SW480 (cell line): ENCODE measurements at regions not wholly inside any gene's neighbourhood (a gene's known extent, or its start where the extent isn't known, plus 50 kb on each side); places are given as distances from the start of the nearest gene placed in this dataset.
"Not testable (repeated sequence)": the region's sequence is repeated elsewhere in the genome, so short reads cannot be mapped to it uniquely, and the experiment has no call there.

ENCODE experiments used
- DNase-seq: peaks from one replicate; pipeline ENCODE4 v3.0.0-alpha.2; 2016; ENCODE audit warnings: low spot score

DNA sequence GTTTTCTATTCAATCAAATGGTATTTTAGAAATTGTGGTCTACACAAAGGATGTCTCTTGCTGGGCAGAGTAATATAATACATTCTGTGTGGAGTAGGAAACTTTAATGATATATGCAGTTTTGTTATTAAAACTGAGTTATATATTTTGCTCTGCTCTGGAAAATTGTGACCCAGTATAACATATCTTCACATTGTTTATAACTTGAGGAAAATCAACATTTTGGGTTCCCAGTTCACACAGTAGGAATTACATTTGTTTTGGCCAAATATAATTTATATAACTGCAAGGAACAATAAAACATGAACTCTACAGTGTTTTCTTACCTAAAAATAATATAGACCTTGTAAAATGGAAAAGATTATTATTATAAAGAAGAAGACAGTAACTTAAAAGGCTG, 372.4 kb downstream of the OSR1 start:
- no peak for DNase-seq

DNA sequence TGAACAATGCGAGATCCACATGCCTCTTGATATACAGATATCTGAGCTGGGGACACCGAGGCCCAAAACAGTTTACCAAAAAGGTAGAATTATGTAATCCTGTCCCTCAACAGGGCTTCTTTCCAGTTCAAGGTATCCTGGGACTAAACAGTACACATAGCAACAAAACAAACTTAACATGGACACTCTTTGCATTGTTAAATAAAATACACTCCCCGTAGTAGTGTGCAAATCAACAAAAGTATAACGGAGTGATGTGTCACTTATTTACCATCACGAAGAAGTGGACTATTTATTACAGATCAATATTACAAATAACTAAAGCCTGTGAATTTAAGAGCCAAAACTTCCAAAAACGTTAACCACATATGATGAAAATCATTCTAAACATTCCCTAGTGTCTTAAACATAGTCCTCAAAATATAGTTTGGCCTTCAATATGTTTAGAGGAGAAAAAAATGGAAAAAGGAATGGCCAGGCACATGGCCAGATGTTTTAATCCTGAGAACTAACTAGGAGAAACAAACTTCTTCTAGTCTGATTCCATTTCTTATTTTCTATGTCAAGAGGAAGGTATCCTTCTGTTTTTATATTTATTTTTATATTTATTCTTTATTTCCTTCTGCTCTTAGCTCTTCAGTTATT, 377.5 kb downstream of the OSR1 start:
- DNase-seq: no peak

DNA sequence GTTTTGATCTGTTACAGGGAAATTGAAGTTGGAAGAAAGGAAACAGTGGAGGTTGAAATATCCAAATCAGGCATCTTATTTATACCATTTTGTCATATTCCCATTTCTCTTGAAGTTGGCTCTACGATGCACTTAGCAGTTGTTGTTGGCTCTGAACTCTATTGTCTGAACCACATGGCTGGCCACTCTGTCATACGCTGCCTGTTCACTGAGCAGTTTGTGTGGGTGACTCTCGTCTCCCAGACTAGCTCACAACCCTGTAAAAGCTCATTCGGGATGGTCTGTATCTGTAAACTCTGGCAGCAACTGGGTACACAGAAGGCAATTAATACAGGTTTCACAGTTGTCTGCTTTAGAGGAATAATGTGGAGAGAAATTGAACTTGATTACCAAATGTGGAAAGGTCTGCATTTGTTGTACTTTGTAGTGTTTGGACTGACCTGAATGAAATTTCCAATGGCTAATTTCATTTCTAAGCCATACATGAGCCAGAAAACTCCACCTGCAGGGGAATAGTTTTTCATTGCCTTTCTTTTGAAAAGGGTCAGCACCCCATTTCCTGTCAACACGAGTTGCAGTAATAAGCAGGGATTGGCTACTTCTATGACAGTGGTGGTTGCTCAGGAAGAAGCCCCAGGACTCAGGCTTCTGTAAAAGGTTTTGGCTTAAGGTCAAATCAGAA, 378.2 kb downstream of the OSR1 start:
- DNase-seq: no peak

- DNase-seq: no peak
Observed at GRCh38 chr2:18977409-18977808, 381.0 kb downstream of the OSR1 start.

DNA sequence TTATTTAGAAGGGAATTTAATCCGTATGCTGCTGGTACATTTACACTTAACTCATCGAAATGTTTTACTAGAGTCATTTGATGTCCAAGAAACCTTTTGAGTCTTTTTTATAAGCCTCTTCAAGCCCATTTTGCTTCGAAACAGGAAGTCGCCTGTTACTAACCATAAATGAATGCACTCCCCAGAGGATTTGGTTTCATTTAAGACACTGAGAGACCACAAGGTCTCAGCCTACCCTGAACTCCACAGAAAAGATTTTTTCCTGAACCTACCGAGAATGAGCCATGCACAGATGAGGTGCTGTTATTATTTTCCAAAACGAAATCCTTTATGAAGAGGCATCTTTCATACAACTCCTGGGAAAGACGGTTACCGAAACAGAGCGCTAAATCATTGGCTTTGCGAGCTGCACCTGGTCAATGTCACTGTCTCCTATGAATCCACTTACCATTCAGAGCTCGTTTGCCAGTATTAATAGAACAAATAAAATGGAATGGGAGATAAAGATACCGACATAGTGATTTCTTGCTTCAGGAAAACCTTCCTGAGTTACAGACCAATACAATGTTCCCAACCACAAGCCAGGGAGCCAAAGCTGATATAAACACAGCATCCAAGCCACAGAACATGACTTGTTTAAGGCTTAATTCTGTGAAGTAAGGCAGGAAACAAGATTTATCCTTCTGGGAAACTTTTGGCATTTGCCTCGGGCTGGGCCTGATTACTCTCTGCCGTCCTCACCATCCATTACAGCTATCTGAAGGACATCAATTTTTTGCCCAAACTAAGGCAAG, 382.1 kb downstream of the OSR1 start:
- no peak for DNase-seq

DNA sequence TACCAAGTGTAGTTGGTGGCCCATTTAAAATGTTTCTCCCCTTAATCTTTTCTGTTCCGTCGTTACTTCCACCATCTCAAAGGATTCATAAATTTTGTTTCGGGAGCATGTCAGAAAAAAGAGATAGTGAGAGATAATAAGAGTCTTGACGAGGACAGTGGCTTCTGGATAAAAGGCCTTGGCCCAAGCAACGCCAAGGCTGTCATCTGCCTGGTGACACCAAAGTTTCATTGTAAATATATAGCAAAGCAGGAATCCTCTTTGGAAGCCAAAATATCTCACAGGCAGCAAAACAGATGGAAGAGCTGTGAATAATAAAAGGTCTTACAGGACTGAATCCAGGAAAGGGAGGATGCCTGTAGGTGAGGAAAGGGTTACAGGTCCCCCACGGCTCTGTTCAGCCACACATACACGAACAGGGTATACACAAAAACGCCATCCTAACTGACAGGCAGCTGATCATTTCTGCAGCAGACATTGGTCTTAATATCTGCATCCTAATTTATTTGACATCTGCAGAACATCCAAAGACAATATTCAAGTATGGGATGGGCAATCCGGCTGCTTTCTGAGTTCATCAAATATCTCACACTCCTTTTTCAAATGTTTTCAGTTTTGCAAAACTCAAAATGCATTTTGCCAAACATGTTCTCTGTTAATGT, 382.8 kb downstream of the OSR1 start:
- no peak for DNase-seq

- peak; percentile 11 for DNase-seq
Observed at GRCh38 chr2:18971628-18972027, 382.3 kb upstream of the NT5C1B start.

DNA sequence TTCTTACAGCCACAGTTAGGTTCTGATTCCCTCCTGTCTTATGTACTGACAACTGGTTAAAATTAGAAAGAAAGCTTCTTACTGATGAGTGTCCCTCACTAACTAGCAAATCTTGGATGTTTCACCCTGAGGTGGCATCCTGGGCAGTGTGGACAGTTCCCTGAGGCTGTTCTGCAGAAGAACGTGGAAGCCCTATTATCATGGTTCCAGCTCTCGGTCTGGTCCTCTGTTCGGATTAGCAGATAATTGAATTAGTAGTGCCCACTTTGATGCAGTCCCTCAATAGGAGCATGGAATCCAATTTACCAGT, 381.7 kb upstream of the NT5C1B start:
- DNase-seq: no peak

- DNase-seq: no peak
Observed at GRCh38 chr2:18966131-18966530, 376.8 kb upstream of the NT5C1B start.

GRCh38 chr2:18963739-18964256, 374.4 kb upstream of the NT5C1B start:
- not testable (repeated sequence) for DNase-seq

GRCh38 chr2:18961991-18962421, 372.6 kb upstream of the NT5C1B start:
- DNase-seq: no peak

DNA sequence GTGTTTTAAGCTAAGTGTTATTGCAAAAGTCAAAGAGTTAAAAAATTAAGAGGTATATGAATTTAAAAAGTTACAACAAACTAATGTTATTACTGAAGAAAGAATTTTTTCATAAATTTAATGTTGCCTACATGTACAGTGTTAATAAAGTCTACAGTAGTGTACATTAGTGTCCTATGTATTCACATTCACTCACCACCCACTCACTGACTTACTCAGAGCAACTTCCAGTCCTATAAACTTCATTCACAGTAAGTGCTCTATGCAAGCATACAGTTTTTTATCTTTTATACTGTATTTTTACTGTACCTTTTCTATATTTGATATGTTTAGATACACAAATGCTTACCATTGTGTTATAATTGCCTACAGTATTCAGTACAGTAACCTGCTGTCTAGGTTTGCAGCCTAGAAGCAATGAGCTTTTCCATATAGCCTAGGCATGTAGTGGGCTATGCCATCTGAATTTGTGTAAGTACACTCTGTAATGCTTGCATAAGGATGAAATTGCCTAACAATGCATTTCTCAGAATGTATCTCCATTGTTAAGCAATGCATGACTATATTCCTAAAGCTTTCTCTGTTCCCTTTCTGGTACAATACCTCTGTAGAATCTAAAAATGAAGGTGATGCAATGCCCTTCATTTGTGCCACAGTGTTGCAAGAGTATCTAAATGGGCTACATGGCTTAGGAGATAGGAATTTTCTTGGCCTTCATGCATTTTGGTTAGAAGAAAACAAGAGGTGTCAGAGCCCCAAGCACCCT, 370.8 kb upstream of the NT5C1B start:
- DNase-seq: no peak

DNA sequence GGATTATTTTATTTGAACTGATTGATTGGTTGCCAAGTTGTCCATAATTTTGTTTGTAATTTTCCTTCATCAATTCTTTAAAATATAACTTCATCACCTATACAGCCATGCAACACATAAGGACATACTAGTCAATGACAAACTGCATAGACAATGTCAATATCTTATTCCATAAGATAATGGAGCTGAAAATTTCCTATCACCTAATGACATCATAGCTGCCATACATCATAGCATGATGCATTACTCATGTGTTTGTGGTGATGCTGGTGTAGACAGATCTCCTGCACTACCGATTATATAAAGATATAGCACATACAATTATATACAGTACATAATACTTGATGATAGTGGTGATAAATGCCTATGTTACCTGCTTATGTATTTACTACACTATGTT, 369.8 kb upstream of the NT5C1B start:
- no peak for DNase-seq

- no peak for DNase-seq
Observed at GRCh38 chr2:18957909-18958308, 368.5 kb upstream of the NT5C1B start.

DNA sequence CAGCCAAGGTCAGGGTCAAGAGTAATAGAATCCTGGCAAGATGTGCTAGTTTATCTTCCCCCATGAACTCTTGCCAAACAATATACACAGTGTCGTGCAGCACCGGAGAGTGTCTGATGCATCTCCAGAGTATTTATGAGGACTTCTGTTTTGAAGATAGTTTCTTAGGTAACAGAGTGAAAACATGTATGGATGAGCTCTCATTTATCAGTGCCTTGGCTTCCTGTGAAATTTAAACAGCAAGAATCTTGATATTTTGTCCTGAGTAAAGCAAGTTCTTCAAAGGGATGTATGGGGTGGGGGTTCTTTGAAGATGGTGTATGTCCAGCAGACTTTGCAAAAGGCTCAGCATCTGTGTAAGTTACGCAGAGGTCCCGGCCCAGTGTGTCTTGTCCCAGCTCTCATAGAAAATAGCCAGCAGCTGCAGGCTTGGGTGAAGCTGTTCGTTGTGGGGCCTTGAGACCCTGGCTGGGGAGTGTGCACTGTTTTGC, 361.0 kb upstream of the NT5C1B start:
- no peak for DNase-seq

DNA sequence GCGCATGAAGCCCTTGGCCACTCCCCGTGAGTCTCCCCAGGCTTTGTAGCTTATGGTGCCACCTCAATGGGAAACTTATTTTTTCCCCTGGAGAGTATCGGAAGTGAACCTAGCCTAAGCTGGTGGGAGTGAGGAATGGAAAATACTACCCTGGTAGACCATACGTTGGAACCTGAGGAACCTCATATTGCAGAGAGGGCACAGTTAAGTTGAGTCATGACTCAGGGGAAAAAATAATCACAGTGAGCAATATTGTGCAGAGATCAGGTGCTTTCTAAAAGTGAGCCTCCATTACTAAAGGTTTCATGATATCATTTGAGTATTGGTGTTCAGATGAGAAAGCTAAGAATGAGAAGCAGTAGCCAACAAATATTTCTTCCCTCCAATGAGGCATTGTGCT, 360.5 kb upstream of the NT5C1B start:
- no peak for DNase-seq

- no peak for DNase-seq
Observed at GRCh38 chr2:18940184-18940583, 350.8 kb upstream of the NT5C1B start.

DNA sequence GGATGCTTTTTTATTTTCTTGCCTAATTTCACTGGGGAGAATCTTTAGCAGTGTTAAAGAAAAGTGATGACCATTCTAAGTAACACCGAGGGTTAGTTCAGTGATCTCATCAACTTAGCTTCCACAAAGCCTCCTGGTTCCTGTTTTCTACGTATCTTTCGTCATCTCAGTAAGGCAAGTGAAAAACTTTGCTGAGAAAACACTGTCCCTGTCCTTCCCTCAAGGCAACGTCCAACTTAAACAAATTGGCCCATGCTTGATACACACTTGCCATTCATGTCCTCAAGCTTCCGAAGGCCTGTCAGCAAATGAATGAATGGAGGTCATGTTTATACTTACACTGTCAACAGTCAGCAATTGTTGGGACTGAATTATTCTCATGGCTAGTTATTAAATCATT, 350.4 kb upstream of the NT5C1B start:
- not testable (repeated sequence) for DNase-seq

- no peak for DNase-seq
Observed at GRCh38 chr2:18934886-18935285, 345.5 kb upstream of the NT5C1B start.

DNA sequence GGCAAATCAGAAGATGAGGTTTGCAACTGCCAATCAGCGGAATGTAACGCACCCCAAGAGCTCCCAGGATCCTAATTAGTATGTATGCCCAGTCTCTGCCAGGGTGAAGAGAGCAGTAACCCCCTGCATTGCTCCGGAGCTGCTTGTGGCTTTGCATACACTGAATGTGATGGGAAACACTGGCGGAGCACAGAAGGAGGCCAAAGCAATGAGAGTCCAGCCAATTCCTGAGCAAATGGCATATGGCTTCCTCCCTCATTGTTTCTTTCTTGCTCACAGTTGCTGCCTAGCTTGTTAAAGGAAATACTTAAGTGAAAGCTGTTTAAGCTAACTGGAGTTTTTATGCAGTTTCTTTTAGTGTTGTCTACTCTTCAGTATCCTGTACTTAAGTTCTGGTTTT, 343.5 kb upstream of the NT5C1B start:
- no peak for DNase-seq

- DNase-seq: no peak
Observed at GRCh38 chr2:18930971-18931370, 341.6 kb upstream of the NT5C1B start.
